ENCODE measurements at regions not wholly inside any gene's neighbourhood (a gene's known extent, or its start where the extent isn't known, plus 50 kb on each side); places are given as distances from the start of the nearest gene placed in this dataset.

DNA sequence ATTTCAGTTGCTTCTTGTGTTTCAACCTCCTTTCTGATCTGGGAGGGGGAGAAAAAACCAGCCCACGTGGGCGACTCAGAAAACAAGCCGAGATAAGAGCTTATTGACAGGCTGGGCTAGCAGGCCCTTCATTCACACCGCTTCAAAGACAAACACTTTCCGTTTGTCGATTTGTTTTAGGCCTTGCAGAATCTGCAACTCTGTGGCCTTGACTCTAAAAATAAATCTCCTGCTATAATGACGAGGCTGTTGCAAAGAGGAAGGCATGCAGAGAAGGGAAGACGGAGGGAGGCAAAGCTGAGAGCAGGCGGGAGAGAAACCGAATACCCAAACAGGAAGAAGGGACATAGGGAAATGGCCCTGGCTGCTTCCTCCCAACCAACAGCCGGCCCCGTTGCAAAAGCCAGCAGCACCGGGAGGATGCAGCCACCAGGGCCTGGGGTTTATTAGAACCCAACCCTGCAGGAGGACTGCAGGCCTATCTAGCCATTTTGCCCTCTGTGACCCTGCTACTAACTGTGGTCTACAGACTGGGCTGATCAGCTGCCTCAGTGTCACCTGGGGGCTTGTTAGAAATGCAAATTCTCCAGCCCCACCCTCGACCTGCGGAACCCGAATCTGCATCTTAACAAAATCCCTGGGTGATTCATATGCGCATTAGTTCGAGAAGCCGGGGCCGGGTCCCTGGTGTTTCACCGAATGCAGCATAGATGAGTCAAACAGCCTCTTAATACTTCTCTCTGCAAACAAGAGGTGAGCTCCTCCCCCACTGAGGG is 325.5 kb downstream of the BCOR start:
- no peak for DNase-seq
- 38 to 47% methylated on average over 13 to 20 of the region's 21 CpGs for WGBS, 2 donors
- TF ChIP-seq, protein P1, sequence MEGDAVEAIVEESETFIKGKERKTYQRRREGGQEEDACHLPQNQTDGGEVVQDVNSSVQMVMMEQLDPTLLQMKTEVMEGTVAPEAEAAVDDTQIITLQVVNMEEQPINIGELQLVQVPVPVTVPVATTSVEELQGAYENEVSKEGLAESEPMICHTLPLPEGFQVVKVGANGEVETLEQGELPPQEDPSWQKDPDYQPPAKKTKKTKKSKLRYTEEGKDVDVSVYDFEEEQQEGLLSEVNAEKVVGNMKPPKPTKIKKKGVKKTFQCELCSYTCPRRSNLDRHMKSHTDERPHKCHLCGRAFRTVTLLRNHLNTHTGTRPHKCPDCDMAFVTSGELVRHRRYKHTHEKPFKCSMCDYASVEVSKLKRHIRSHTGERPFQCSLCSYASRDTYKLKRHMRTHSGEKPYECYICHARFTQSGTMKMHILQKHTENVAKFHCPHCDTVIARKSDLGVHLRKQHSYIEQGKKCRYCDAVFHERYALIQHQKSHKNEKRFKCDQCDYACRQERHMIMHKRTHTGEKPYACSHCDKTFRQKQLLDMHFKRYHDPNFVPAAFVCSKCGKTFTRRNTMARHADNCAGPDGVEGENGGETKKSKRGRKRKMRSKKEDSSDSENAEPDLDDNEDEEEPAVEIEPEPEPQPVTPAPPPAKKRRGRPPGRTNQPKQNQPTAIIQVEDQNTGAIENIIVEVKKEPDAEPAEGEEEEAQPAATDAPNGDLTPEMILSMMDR (IDR thresholded peaks at IDR 0.05): no peak
- no peak for TF ChIP-seq POLR2A (IDR thresholded peaks at IDR 0.05)
- Histone ChIP-seq H3K36me3 (no peaks in the 10 kb centered on the region), H3K27ac (peak overlapping the region in 2 of 3 donors; percentile 30 to 56), H3K4me3 (replicated peaks in 1 of 3) (no peak overlapping the region), H3K4me1 (peaks cover 3 to 13% of the 10 kb centered on the region in 2 donors), H3K27me3 (no peaks in the 10 kb centered on the region), H3K9me3 (no peaks in the 10 kb centered on the region)
- intact Hi-C loops (cut with DNase I): no loop called here

- H3K27ac ChIP-seq: no peak overlapping the region
- peaks cover 3 to 13% of the 10 kb centered on the region in 2 donors for H3K4me1 ChIP-seq
- H3K36me3 ChIP-seq: no peaks in the 10 kb centered on the region
- no peak overlapping the region for H3K4me3 ChIP-seq (replicated peaks in 1 of 3)
- no peak for DNase-seq
- TF ChIP-seq, protein P1 (IDR thresholded peaks at IDR 0.05): no peak
- no peak for TF ChIP-seq POLR2A (IDR thresholded peaks at IDR 0.05)
- H3K9me3 ChIP-seq: no peaks in the 10 kb centered on the region
- intact Hi-C loops (cut with DNase I): no loop called here
- H3K27me3 ChIP-seq: no peaks in the 10 kb centered on the region
- 82 to 92% methylated on average over 3 of the region's 3 CpGs for WGBS, 2 donors
These were observed 324.6 kb downstream of the BCOR start for GRCh38 chrX:39773150-39773549.

DNA sequence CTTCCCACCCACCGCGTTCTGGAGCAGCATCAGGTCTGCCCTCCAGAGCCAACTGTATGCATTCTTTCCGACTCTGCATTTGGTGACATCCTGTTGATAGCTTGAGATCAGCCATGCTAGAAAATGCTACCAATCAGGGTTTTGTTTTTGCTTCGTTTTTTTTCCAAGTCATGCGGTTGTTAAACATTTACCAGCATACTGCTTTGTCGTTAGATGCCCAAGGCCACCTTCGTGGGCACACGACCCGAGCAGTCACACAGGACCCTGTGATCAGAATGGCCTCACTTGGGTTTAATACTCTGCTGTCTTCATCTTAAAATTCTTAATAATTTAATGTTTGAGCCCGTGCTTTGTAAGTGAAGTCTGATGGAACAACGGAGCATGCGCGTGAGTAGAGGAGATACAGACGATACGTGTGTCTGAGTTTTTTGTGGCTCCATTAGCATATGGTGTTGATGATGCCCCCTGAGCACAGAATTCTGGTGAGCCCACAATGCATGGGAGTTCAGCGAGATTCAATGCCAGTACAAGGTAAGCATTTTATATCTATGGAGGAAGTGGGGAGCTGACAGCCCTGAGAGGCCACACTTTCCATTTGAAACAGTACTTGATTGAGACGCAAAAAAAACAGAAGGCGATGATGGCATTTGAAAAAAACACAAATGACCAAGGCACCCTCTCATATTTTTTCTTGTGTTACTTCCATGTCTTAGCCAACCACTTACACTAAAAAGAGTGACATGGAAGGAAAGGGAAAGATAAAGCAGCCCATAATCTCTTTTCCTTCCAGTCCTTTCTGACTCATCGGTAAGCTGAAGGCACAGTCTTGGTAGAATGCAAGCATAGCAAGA is 323.6 kb downstream of the BCOR start:
- DNase-seq: peak in 1 of 2 donors; percentile 28
- H3K36me3 ChIP-seq: no peaks in the 10 kb centered on the region
- no peaks in the 10 kb centered on the region for H3K9me3 ChIP-seq
- intact Hi-C loops (cut with DNase I): no loop called here
- WGBS, 2 donors: 71 to 82% methylated on average over 19 of the region's 19 CpGs
- H3K4me3 ChIP-seq (replicated peaks in 1 of 3): no peak overlapping the region
- no peak for TF ChIP-seq POLR2A (IDR thresholded peaks at IDR 0.05)
- TF ChIP-seq, protein P1 (IDR thresholded peaks at IDR 0.05): no peak
- H3K27ac ChIP-seq: no peak overlapping the region
- H3K4me1 ChIP-seq: peaks cover 3 to 13% of the 10 kb centered on the region in 2 donors
- H3K27me3 ChIP-seq: no peaks in the 10 kb centered on the region

GRCh38 chrX:39774774-39775328 is 322.9 kb downstream of the BCOR start:
- Histone ChIP-seq H3K36me3 (no peaks in the 10 kb centered on the region), H3K9me3 (no peaks in the 10 kb centered on the region), H3K4me3 (replicated peaks in 1 of 3) (no peak overlapping the region), H3K4me1 (peaks cover 3 to 13% of the 10 kb centered on the region in 2 donors), H3K27ac (no peak overlapping the region), H3K27me3 (no peaks in the 10 kb centered on the region)
- TF ChIP-seq, protein P1 (IDR thresholded peaks at IDR 0.05): no peak
- TF ChIP-seq POLR2A (IDR thresholded peaks at IDR 0.05): no peak
- no peak for DNase-seq
- intact Hi-C loops (cut with DNase I): no loop called here
- 69 to 74% methylated on average over 4 to 5 of the region's 5 CpGs for WGBS, 2 donors

Data from thyroid gland (tissue), 4 donors.